HCT116 (cell line): ENCODE measurements at regions not wholly inside any gene's neighbourhood (a gene's known extent, or its start where the extent isn't known, plus 50 kb on each side); places are given as distances from the start of the nearest gene placed in this dataset.

Experiments
- CEBPB ChIP-seq: IDR thresholded peaks from 2 replicates; pipeline ENCODE4 v1.6.1; 2012; ENCODE audit warnings: low read depth
- CTCF ChIP-seq, 3 experiments: fragments of 200-600 bp in 1 of 3; sonication (generic) in 1 of 3; IDR thresholded peaks in 2 of 3; conservative IDR thresholded peaks in 1 of 3; 2 replicates each; pipeline ENCODE4 v1.5.1; 2012 to 2017; ENCODE audit warnings: low read depth in 2 of 3, low read length in 2 of 3, antibody characterized with exemption in 1 of 3, borderline replicate concordance in 1 of 3, control low read depth in 1 of 3, mild to moderate bottlenecking in 1 of 3, mixed read lengths in 1 of 3, mixed run types in 1 of 3, moderate library complexity in 1 of 3; ENCODE audit not compliant: insufficient read depth in 1 of 3
- POLR2AphosphoS5 ChIP-seq: IDR thresholded peaks from 2 replicates; pipeline ENCODE4 v1.6.1; 2011; ENCODE audit warnings: mild to moderate bottlenecking, low read depth, low read length, moderate library complexity
- ZNF274 ChIP-seq: fragments of 200-500 bp; sonication (Bioruptor generic); IDR thresholded peaks from 2 replicates; pipeline ENCODE4 v1.6.1; 2014; ENCODE audit warnings: mild to moderate bottlenecking, low read depth, low read length, inconsistent platforms
- TF ChIP-seq, protein P1 (sequence below): IDR thresholded peaks from 2 replicates; pipeline ENCODE4 v1.6.1; 2012

DNA sequence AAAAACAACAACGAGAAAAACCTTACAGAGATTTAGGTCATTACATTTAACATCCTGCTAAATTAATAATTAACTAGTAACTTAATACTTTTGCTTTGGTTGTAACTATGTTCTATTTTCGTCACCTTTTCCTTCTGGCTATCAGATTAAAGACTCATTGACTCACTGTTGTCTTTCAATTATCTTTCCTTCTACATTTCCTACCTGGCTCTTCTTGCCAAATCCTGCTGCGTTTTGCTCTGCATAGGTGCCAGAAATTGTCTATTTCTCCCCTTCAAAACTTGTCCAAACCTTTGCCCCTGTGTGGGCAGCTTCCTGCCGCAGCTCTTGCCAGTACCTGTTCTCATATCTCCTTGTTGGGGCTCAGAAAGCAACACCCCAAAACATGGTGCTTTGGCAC is 235.5 kb upstream of the ZNF608 start:
- TF ChIP-seq CTCF (IDR thresholded peaks at IDR 0.05 in 2 of 3, conservative IDR thresholded peaks at IDR 0.05 in 1 of 3; ENCODE audit: borderline replicate concordance in 1 of 3, insufficient read depth in 1 of 3, low read depth in 2 of 3, low read length in 2 of 3) = no peak
- TF ChIP-seq CEBPB = no peak
- no peak for TF ChIP-seq POLR2AphosphoS5
- TF ChIP-seq ZNF274 = no peak
- TF ChIP-seq, protein P1, sequence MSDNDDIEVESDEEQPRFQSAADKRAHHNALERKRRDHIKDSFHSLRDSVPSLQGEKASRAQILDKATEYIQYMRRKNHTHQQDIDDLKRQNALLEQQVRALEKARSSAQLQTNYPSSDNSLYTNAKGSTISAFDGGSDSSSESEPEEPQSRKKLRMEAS = no peak
